A549 (cell line): ENCODE measurements at regions not wholly inside any gene's neighbourhood (a gene's known extent, or its start where the extent isn't known, plus 50 kb on each side); places are given as distances from the start of the nearest gene placed in this dataset.

ENCODE experiments used
- ATAC-seq, 2 experiments: fragments of 200-7000 bp in 1 of 2; fragments of >200 bp in 1 of 2; cut with Nextera tagmentation in 1 of 2; cut with Tn5 transposase in 1 of 2; 3 replicates each; pipeline versions ENCODE4 v1.8.0 to v1.9.1; 2018 to 2020; ENCODE audit warnings: mild to moderate bottlenecking in 1 of 2, moderate library complexity in 1 of 2
- CTCF ChIA-PET: fragments of 300-600 bp; sonication (Branson Sonifier 250); formaldehyde crosslinking; extraction: SDS; loops from one replicate; lab custom pipeline; 2021; ENCODE audit warnings: antibody characterized with exemption, inconsistent platforms; lab: Yijun Ruan, JAX
- POLR2A ChIA-PET: fragments of 350-600 bp; formaldehyde crosslinking; extraction: SDS; loops from one replicate; lab custom pipeline; 2021; ENCODE audit warnings: antibody characterized with exemption, inconsistent platforms; lab: Yijun Ruan, JAX
- DNase-seq, 2 experiments: peaks; one replicate each; pipeline versions ENCODE4 v3.0.0 to v3.0.0-alpha.2; 2011 to 2016; ENCODE audit warnings: low read depth in 1 of 2, low spot score in 1 of 2
- FAIRE-seq: peaks from 2 replicates; lab custom pipeline; 2011; peaks lifted over from hg19 to GRCh38; lab: Jason Lieb, UNC
- H3K27ac ChIP-seq, 2 experiments: fragments of >200 bp; sonication (Bioruptor Twin); formaldehyde crosslinking; 3 replicates each; pipeline ENCODE4 v1.5.1; 2016 to 2017
- H3K4me1 ChIP-seq: fragments of >200 bp; sonication (Bioruptor Twin); formaldehyde crosslinking; 3 replicates; pipeline ENCODE4 v1.6.1; 2016
- H3K4me2 ChIP-seq: fragments of >200 bp; sonication (Bioruptor Twin); formaldehyde crosslinking; 3 replicates; pipeline ENCODE4 v1.6.1; 2016
- H3K4me3 ChIP-seq: fragments of >200 bp; sonication (Bioruptor Twin); formaldehyde crosslinking; 3 replicates; pipeline ENCODE4 v1.5.1; 2016
- H3K9me3 ChIP-seq: fragments of >200 bp; sonication (Bioruptor Twin); formaldehyde crosslinking; 3 replicates; pipeline ENCODE4 v1.6.1; 2016
- CBX2 ChIP-seq: fragments of 200-600 bp; sonication (generic); IDR thresholded peaks from 2 replicates; pipeline ENCODE4 v1.6.1; 2016; ENCODE audit warnings: low read depth, mild to moderate bottlenecking, borderline replicate concordance
- CEBPB ChIP-seq, 2 experiments: fragments of >200 bp in 1 of 2; sonication (Bioruptor Twin) in 1 of 2; formaldehyde crosslinking in 1 of 2; IDR thresholded peaks; 2 replicates each; pipeline ENCODE4 v1.6.1; 2012 to 2016
- CHD2 ChIP-seq: fragments of 150-350 bp; IDR thresholded peaks from 2 replicates; pipeline ENCODE4 v1.6.1; 2014; ENCODE audit warnings: low read length; ENCODE audit not compliant: partially characterized antibody
- E2F6 ChIP-seq: IDR thresholded peaks from 2 replicates; pipeline ENCODE4 v1.6.1; 2012; ENCODE audit warnings: low read depth, borderline replicate concordance
- EHMT2 ChIP-seq: fragments of 200-600 bp; sonication (generic); IDR thresholded peaks from 2 replicates; pipeline ENCODE4 v1.6.1; 2016; ENCODE audit warnings: antibody characterized with exemption, low read depth, mild to moderate bottlenecking, moderate library complexity
- ELK1 ChIP-seq: fragments of 150-350 bp; IDR thresholded peaks from 2 replicates; pipeline ENCODE4 v1.6.1; 2014; ENCODE audit warnings: low read depth, mild to moderate bottlenecking, low read length
- EP300 ChIP-seq, 2 experiments: fragments of >200 bp; sonication (Bioruptor Twin); formaldehyde crosslinking; IDR thresholded peaks; 2 replicates in 1 of 2; 3 replicates in 1 of 2; pipeline ENCODE4 v1.6.1; 2016 to 2017
- FOSB ChIP-seq: fragments of 250-450 bp; sonication (Bioruptor Pico); IDR thresholded peaks from 2 replicates; pipeline ENCODE4 v1.5.0; 2020; ENCODE audit warnings: mild to moderate bottlenecking, moderate library complexity
- HDAC2 ChIP-seq: fragments of 200-600 bp; sonication (generic); IDR thresholded peaks from 2 replicates; pipeline ENCODE4 v1.6.1; 2016
- HES2 ChIP-seq: fragments of >200 bp; sonication (Bioruptor Twin); formaldehyde crosslinking; IDR thresholded peaks from 2 replicates; pipeline ENCODE4 v1.6.1; 2016
- HOXA7 ChIP-seq: fragments of 250-450 bp; sonication (Bioruptor Pico); IDR thresholded peaks from 2 replicates; pipeline ENCODE4 v1.5.0; 2020; ENCODE audit warnings: mild to moderate bottlenecking, moderate library complexity
- JUN ChIP-seq, 2 experiments: fragments of >200 bp; sonication (Bioruptor Twin); formaldehyde crosslinking; IDR thresholded peaks; 2 replicates in 1 of 2; 3 replicates in 1 of 2; pipeline ENCODE4 v1.6.1; 2016 to 2017
- JUNB ChIP-seq: fragments of >200 bp; sonication (Bioruptor Twin); formaldehyde crosslinking; IDR thresholded peaks from 2 replicates; pipeline ENCODE4 v1.6.1; 2016
- KDM1A ChIP-seq: fragments of 200-600 bp; sonication (generic); IDR thresholded peaks from 2 replicates; pipeline ENCODE4 v1.6.1; 2016; ENCODE audit warnings: low read depth, mild to moderate bottlenecking
- MAZ ChIP-seq: fragments of 150-350 bp; IDR thresholded peaks from 2 replicates; pipeline ENCODE4 v1.6.1; 2014; ENCODE audit warnings: antibody characterized with exemption, low read depth, low read length, borderline replicate concordance
- NFE2L2 ChIP-seq: fragments of 150-350 bp; conservative IDR thresholded peaks from 2 replicates; pipeline ENCODE4 v1.6.1; 2014; ENCODE audit warnings: low read length
- NPAS2 ChIP-seq: fragments of 250-450 bp; sonication (Bioruptor Pico); IDR thresholded peaks from 2 replicates; pipeline ENCODE4 v1.8.0; 2022; ENCODE audit warnings: mild to moderate bottlenecking, moderate library complexity, borderline replicate concordance
- RARB ChIP-seq: fragments of 250-450 bp; sonication (Bioruptor Pico); IDR thresholded peaks from 2 replicates; pipeline ENCODE4 v1.8.0; 2021; ENCODE audit warnings: mild to moderate bottlenecking, moderate library complexity
- RFX5 ChIP-seq: fragments of 450-650 bp; IDR thresholded peaks from 2 replicates; pipeline ENCODE4 v1.7.1; 2014; ENCODE audit warnings: antibody characterized with exemption, mild to moderate bottlenecking, moderate library complexity
- SMC3 ChIP-seq: fragments of >200 bp; sonication (Bioruptor Twin); formaldehyde crosslinking; IDR thresholded peaks from 3 replicates; pipeline ENCODE4 v1.6.1; 2018; ENCODE audit warnings: inconsistent platforms
- SREBF2 ChIP-seq: fragments of 450-650 bp; IDR thresholded peaks from 2 replicates; pipeline ENCODE4 v1.6.1; 2014; ENCODE audit warnings: mild to moderate bottlenecking, moderate library complexity
- TP53 ChIP-seq: fragments of 250-450 bp; sonication (Bioruptor Pico); IDR thresholded peaks from 2 replicates; pipeline ENCODE4 v1.5.0; 2021; ENCODE audit warnings: mild to moderate bottlenecking, moderate library complexity
- ZSCAN20 ChIP-seq: fragments of 250-450 bp; sonication (Bioruptor Pico); IDR thresholded peaks from 2 replicates; pipeline ENCODE4 v1.8.0; 2022; ENCODE audit warnings: mild to moderate bottlenecking, moderate library complexity
- WGBS: methylation state at CpG from one replicate; pipeline ENCODE4 v1.1.6; 2017; ENCODE audit errors: missing lambda C conversion rate; 5-methylcytosine and 5-hydroxymethylcytosine counted together

- Histone ChIP-seq H3K4me2 (no peak overlapping the region), H3K4me3 (no peak overlapping the region), H3K27ac (no peak overlapping the region), H3K4me1 (peaks cover 6% of the 10 kb centered on the region; the same call in 1 of the 3 replicates), H3K9me3 (no peaks in the 10 kb centered on the region)
- WGBS = 82% methylated on average over 5 of the region's 5 CpGs
- ATAC-seq (no peak), DNase-seq (no peak)
- ChIA-PET CTCF (no interaction called here), POLR2A (no interaction called here)
- TF ChIP-seq JUNB (no peak), JUN (IDR thresholded peaks at IDR 0.05) (no peak), CBX2 (no peak), FOSB (CRISPR knock-in tag) (no peak), HES2 (no peak), HDAC2 (no peak), CEBPB (IDR thresholded peaks at IDR 0.05) (no peak), NPAS2 (no peak), SMC3 (no peak), NFE2L2 (no peak), TP53 (CRISPR knock-in tag) (no peak), CHD2 (no peak), SREBF2 (no peak), ZSCAN20 (CRISPR knock-in tag) (no peak), MAZ (no peak), KDM1A (no peak), RARB (CRISPR knock-in tag) (no peak)
- TF ChIP-seq, all 56 proteins: peak for 0
- FAIRE-seq = no peak
Observed at GRCh38 chr12:91896286-91897024, 249.2 kb downstream of the BTG1 start.

- no peak overlapping the region for H3K27ac ChIP-seq
- DNase-seq (no peak), FAIRE-seq (no peak), ATAC-seq (no peak)
- POLR2A ChIA-PET = no interaction called here
- H3K4me1 ChIP-seq = peaks cover 17% of the 10 kb centered on the region; the same call in 2 of the 3 replicates
- no peak overlapping the region for H3K4me3 ChIP-seq
- CTCF ChIA-PET = no interaction called here
- H3K4me2 ChIP-seq = no peak overlapping the region
- TF ChIP-seq HOXA7 (no peak), EHMT2 (peak; percentile 49; the same call in 1 of the 2 replicates), EP300 (IDR thresholded peaks at IDR 0.05) (no peak), MAZ (no peak), RFX5 (no peak)
- H3K9me3 ChIP-seq = no peaks in the 10 kb centered on the region
Observed at GRCh38 chr12:91894911-91895310, 250.7 kb downstream of the BTG1 start.

- FAIRE-seq = no peak
- TF ChIP-seq CBX2 (no peak), ZSCAN20 (CRISPR knock-in tag) (no peak), E2F6 (no peak), TP53 (CRISPR knock-in tag) (no peak), ELK1 (no peak), FOSB (CRISPR knock-in tag) (no peak), EHMT2 (no peak)
- ChIA-PET POLR2A (interaction anchor here (0.9 kb wide), 1 partner anchor 10 kb away, joined by 3 read pairs; no protein-coding TSS in a partner anchor), CTCF (no interaction called here)
- H3K27ac ChIP-seq = no peak overlapping the region
- H3K4me2 ChIP-seq = peak overlapping the region; percentile 35
- H3K4me3 ChIP-seq = no peak overlapping the region
- peaks cover 17% of the 10 kb centered on the region; the same call in 2 of the 3 replicates for H3K4me1 ChIP-seq
- DNase-seq = peak in 1 of 2 experiments; percentile 27
- 26% methylated on average over 3 of the region's 3 CpGs for WGBS
- no peaks in the 10 kb centered on the region for H3K9me3 ChIP-seq
- peak in 1 of 2 experiments; percentile 46; a peak in 1 of 6 replicates for ATAC-seq
Observed at GRCh38 chr12:91893476-91893875, 252.2 kb downstream of the BTG1 start.
